Thymus (tissue), 11 donors: ENCODE measurements at regions not wholly inside any gene's neighbourhood (a gene's known extent, or its start where the extent isn't known, plus 50 kb on each side); places are given as distances from the start of the nearest gene placed in this dataset.

Experiments used
- DNase-seq, 9 donors: peaks; one replicate each; pipeline ENCODE4 v3.0.0-alpha.2; 2013; ENCODE audit warnings: low spot score in 9 of 9, low read depth in 6 of 9, missing footprints in 1 of 9
- H3K27ac ChIP-seq, 2 donors: one replicate each; pipeline ENCODE4 v1.5.1; 2013; ENCODE audit warnings: control low read depth in 1 of 2, low read depth in 1 of 2, low read length in 1 of 2, mild to moderate bottlenecking in 1 of 2, moderate library complexity in 1 of 2
- H3K27me3 ChIP-seq, 2 donors: one replicate each; pipeline ENCODE4 v1.5.1; 2013; ENCODE audit warnings: low read length in 1 of 2; ENCODE audit not compliant: control insufficient read depth in 2 of 2, insufficient read depth in 1 of 2
- H3K36me3 ChIP-seq, 2 donors: one replicate each; pipeline ENCODE4 v1.5.1; 2013; ENCODE audit warnings: low read length in 1 of 2, mild to moderate bottlenecking in 1 of 2, moderate library complexity in 1 of 2; ENCODE audit not compliant: control insufficient read depth in 2 of 2, insufficient read depth in 2 of 2
- H3K4me1 ChIP-seq, 2 donors: one replicate each; pipeline ENCODE4 v1.5.1; 2013; ENCODE audit warnings: low read length in 2 of 2; ENCODE audit not compliant: control insufficient read depth in 2 of 2, insufficient read depth in 2 of 2
- H3K4me3 ChIP-seq, 2 donors: one replicate each; pipeline ENCODE4 v1.5.1; 2013; ENCODE audit warnings: low read length in 2 of 2, control low read depth in 1 of 2, mild to moderate bottlenecking in 1 of 2
- H3K9me3 ChIP-seq, 2 donors: one replicate each; pipeline ENCODE4 v1.5.1; 2013; ENCODE audit warnings: low read length in 1 of 2, mild to moderate bottlenecking in 1 of 2; ENCODE audit not compliant: control insufficient read depth in 2 of 2, insufficient read depth in 1 of 2
- WGBS: extraction: QIAGEN DNeasy Blood & Tissue Kit; methylation state at CpG from one replicate; pipeline ENCODE4 v1.1.7; 2013; 5-methylcytosine and 5-hydroxymethylcytosine counted together
- donor health status: healthy.

DNA sequence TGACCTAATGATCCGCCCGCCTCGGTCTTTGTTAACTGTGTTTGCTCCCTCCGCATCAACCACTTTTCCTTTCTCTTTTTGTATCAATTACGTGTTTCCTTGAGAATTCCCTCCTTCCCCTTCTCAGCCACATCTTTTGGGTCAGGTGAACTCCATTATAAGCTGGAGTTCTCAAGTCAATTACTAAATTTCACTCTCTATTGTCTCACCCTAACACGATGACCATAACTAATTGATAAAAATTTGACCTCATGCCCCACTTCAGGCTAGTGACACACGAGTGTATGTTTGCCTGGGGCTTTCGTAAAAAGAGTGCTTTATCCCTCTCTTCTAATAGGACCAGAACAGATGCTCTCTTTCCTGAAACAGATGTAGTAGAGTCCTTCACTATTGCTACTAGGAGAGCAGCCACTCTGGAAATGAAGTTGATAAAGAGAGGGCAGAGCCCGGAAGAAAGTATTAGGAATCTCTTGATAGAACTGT, 403.6 kb upstream of the ANXA10 start:
- no peak overlapping the region for H3K4me3 ChIP-seq
- WGBS = 95% methylated on average over 9 of the region's 9 CpGs
- H3K27ac ChIP-seq = no peak overlapping the region
- H3K27me3 ChIP-seq = no peaks in the 10 kb centered on the region
- no peaks in the 10 kb centered on the region for H3K9me3 ChIP-seq
- no peaks in the 10 kb centered on the region for H3K4me1 ChIP-seq
- no peaks in the 10 kb centered on the region for H3K36me3 ChIP-seq
- no peak for DNase-seq

DNA sequence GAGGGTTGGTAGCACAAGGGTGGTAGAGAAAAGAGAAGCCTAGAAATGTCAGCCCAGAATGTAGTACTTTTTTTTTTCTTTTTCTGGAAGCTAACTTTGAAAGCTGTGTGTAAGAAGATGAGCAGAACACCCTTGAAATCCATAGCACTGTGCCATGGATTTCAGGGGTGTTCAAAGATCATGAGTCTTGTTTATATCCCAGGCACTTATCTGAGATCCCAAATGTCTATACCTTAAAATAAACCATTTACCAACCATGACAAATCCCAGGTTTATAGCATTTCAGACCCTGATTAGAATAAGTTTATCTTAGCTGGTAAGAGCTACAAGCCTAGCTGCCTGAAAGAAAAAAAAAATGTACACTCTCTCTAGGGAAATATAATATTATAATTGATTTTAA, 389.9 kb upstream of the ANXA10 start:
- peaks cover 0 to 4% of the 10 kb centered on the region in 2 donors for H3K9me3 ChIP-seq
- DNase-seq = no peak

DNA sequence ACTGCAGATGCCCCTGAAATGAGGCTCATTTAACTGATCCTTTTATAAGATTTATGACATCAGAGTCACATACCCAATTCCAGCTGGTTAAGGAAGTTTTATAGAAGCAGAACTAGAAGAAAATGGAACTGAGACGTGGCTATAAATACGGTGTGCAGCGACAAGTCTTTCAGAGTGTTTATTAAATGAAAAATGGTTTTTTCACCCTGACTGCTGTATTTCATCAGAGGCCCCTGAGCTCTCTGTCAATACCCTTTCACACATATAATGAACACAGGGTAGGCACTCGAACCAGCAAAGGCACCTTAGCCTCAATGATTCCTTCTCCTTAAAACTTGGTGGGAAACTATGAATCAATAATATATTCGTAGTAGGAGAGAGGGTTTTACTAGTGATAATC, 380.8 kb upstream of the ANXA10 start:
- Histone ChIP-seq H3K4me3 (no peak overlapping the region), H3K27ac (no peak overlapping the region), H3K36me3 (no peaks in the 10 kb centered on the region), H3K27me3 (no peaks in the 10 kb centered on the region), H3K4me1 (no peaks in the 10 kb centered on the region), H3K9me3 (no peaks in the 10 kb centered on the region)
- no peak for DNase-seq
- WGBS = 58% methylated on average over 5 of the region's 5 CpGs

More for the DNA sequence above, 389.9 kb upstream of the ANXA10 start:
- no peaks in the 10 kb centered on the region for H3K27me3 ChIP-seq
- H3K36me3 ChIP-seq = no peaks in the 10 kb centered on the region
- H3K4me1 ChIP-seq = no peaks in the 10 kb centered on the region
- H3K4me3 ChIP-seq = no peak overlapping the region
- no peak overlapping the region for H3K27ac ChIP-seq

DNA sequence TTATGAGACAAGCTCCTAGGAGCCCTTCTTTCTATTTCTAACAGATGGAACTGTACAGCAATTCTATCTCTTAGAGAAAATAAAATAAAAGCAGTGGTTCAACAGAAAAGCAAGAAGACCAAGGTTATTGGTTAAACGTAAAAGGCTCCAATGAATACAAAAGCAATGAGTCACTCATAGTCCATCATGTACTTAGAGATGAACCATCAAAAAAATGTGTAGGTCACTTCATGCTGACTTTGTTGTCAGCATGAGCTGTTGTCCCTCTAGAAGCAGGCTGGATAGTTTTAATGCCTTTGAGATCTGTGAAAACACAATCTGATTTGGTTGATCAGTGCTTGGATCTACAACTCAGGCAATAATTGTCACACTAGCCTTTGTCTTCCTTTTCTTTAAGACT, 378.6 kb upstream of the ANXA10 start:
- Histone ChIP-seq H3K4me1 (no peaks in the 10 kb centered on the region), H3K36me3 (no peaks in the 10 kb centered on the region), H3K27me3 (no peaks in the 10 kb centered on the region), H3K9me3 (no peaks in the 10 kb centered on the region), H3K4me3 (no peak overlapping the region), H3K27ac (no peak overlapping the region)
- DNase-seq = no peak
- 95% methylated on average over 1 of the region's 1 CpG for WGBS

DNA sequence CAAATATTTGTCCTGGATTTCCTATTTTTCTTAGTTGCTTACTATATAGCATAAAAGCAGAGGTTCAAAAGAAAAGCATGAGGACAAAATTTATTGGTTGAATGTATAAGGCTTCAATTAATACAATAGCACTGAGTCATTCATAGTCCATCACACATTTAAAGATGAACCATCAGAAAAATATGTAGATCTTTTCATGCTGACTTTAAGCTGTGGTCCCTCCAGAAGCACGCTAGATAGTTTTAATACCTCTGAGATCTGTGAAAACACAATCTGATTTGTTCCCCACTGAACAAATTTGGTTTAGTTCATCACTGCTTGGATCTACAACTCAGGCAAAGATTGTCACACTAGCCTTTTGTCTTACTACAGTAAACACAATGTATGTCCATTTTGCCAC, 377.2 kb upstream of the ANXA10 start:
- 86% methylated on average over 1 of the region's 1 CpG for WGBS
- Histone ChIP-seq H3K27me3 (no peaks in the 10 kb centered on the region), H3K4me3 (no peak overlapping the region), H3K27ac (no peak overlapping the region), H3K4me1 (no peaks in the 10 kb centered on the region), H3K9me3 (no peaks in the 10 kb centered on the region), H3K36me3 (no peaks in the 10 kb centered on the region)
- DNase-seq = no peak

DNA sequence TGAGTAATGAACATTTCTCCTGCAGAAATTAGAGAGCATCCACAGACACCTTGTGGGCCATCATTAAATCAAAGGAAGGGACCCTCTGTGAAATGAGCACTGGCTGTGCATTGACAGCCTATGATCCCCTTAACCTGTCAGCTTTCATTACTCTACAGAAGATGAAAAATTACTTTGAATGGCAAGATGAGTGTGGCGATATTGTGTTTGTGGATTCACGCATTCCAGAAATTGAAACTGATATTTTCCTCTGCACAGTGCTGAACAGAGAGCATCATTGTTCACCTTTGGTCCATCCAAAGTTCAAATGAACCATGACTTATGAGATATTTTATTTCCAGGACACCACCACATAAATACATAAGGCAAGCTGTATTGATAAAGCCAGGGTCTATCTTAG, 374.8 kb upstream of the ANXA10 start:
- WGBS = 99% methylated on average over 2 of the region's 2 CpGs
- no peaks in the 10 kb centered on the region for H3K9me3 ChIP-seq
- no peak overlapping the region for H3K4me3 ChIP-seq

DNA sequence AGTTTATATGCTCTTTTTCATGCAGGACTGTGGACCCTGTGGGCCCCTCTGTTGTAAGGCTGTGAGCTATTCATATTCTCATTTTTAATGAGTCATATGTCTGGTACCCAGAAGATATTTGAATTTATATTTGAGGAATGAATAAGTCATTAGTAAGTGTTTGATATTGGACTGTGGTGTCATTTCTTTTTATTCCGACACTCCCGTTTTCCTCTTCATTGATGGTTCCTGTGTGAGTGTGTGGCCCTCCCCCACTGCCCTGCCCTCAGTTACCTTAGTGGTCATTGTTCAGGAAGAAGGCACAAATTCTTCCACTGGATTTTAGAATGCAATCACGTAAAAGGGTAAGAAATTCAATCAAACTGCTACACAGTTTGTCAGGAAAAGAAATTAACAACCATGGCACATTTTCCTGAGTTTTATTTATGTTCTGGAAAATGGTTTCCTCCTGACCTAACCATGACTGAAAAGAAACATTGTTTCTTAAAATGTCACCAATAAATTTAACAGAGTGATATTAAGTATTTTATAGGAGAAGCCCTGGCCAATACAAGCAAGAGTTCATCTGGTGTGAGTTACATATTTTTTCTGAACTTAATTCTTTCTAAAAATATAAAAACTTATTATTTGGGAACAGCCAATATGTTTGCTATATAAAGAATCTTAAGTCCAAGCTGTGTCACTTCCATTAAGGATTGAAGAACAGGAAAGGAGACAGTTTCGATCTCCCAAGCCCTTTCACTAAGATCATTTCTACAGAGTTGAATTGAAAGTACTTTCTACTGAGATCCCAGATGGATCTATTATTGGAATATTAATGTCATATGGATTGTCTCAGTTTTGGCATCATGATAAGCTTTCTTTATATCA, 370.5 kb upstream of the ANXA10 start:
- no peaks in the 10 kb centered on the region for H3K9me3 ChIP-seq
- H3K36me3 ChIP-seq = no peaks in the 10 kb centered on the region
- no peaks in the 10 kb centered on the region for H3K27me3 ChIP-seq
- no peaks in the 10 kb centered on the region for H3K4me1 ChIP-seq
- no peak overlapping the region for H3K4me3 ChIP-seq
- WGBS = 83% methylated on average over 4 of the region's 4 CpGs
- no peak for DNase-seq
- no peak overlapping the region for H3K27ac ChIP-seq

More for the DNA sequence above, 374.8 kb upstream of the ANXA10 start:
- DNase-seq = no peak
- Histone ChIP-seq H3K36me3 (no peaks in the 10 kb centered on the region), H3K4me1 (no peaks in the 10 kb centered on the region), H3K27ac (no peak overlapping the region), H3K27me3 (no peaks in the 10 kb centered on the region)

DNA sequence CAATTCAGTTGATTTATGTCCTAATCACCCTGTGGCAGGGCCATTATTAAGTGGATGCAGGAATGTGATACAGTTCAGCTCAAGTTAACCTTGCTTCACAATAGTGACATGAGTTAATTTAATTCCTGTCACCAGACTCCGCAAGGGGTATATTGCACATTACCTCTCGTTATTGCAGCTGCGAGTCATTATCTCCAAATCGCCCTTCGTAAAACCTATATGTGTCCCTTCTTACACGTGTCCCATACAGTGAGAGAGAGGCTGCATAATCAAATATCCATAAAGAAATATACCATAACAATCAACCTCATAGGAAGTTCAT, 369.9 kb upstream of the ANXA10 start:
- Histone ChIP-seq H3K27ac (no peak overlapping the region), H3K36me3 (no peaks in the 10 kb centered on the region), H3K9me3 (no peaks in the 10 kb centered on the region), H3K4me1 (no peaks in the 10 kb centered on the region), H3K4me3 (no peak overlapping the region), H3K27me3 (no peaks in the 10 kb centered on the region)
- no peak for DNase-seq
- WGBS = 90% methylated on average over 6 of the region's 6 CpGs

DNA sequence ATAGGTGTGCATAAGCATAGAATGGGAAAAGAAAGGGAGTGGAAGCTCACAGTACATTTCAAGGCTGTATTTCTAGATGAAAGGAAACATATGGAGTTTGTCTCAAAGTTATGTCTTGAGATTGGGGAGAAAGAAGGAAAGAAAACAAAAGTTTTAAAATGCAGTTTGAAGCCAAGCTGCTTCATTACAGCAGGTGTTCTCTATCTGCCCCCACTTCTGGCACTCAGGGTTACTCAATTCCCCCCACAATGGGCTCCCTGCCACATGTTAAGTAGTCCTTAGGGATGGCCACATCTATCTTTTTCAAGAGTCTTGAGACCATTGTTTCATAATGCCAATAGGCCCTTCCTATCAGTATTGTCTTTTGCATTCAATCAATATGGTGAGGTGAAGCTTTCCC, 367.4 kb upstream of the ANXA10 start:
- Histone ChIP-seq H3K36me3 (no peaks in the 10 kb centered on the region), H3K4me3 (no peak overlapping the region), H3K4me1 (no peaks in the 10 kb centered on the region), H3K9me3 (peaks cover 0 to 2% of the 10 kb centered on the region in 2 donors), H3K27ac (no peak overlapping the region), H3K27me3 (no peaks in the 10 kb centered on the region)
- no peak for DNase-seq
